Hepatocyte (in vitro differentiated cells): ENCODE measurements at regions not wholly inside any gene's neighbourhood (a gene's known extent, or its start where the extent isn't known, plus 50 kb on each side); places are given as distances from the start of the nearest gene placed in this dataset.

Experiments used
- CTCF ChIP-seq: fragments of 200-600 bp; sonication (generic); IDR thresholded peaks from 2 replicates; pipeline ENCODE4 v1.5.1; 2016; ENCODE audit warnings: antibody characterized with exemption, mild to moderate bottlenecking; ENCODE audit not compliant: poor library complexity
- EZH2 ChIP-seq: fragments of 200-600 bp; sonication (generic); IDR thresholded peaks from 2 replicates; pipeline ENCODE4 v1.6.1; 2016; ENCODE audit warnings: antibody characterized with exemption, mild to moderate bottlenecking, borderline replicate concordance
- EZH2phosphoT487 ChIP-seq: fragments of 200-600 bp; sonication (generic); IDR thresholded peaks from one replicate; pipeline ENCODE4 v1.6.1; 2018; ENCODE audit warnings: antibody characterized with exemption, mild to moderate bottlenecking, low read depth, moderate library complexity; ENCODE audit not compliant: unreplicated experiment, severe bottlenecking

GRCh38 chr9:94182532-94182931 lies 76.6 kb upstream of the ZNF169 start:
- TF ChIP-seq CTCF, result no peak
- no peak for TF ChIP-seq EZH2
- TF ChIP-seq EZH2phosphoT487, result no peak
